ENCODE measurements at regions not wholly inside any gene's neighbourhood (a gene's known extent, or its start where the extent isn't known, plus 50 kb on each side); places are given as distances from the start of the nearest gene placed in this dataset.

- no peak for DNase-seq
These were observed 87.5 kb upstream of the NKX1-1 start for GRCh38 chr4:1493540-1494287.

GRCh38 chr4:1492651-1493539 is 86.7 kb upstream of the NKX1-1 start:
- no peak for DNase-seq

GRCh38 chr4:1492142-1492457 is 85.9 kb upstream of the NKX1-1 start:
- DNase-seq = no peak

GRCh38 chr4:1491328-1492141 is 85.3 kb upstream of the NKX1-1 start:
- DNase-seq = no peak

- no peak for DNase-seq
These were observed 84.5 kb upstream of the NKX1-1 start for GRCh38 chr4:1490654-1491327.

GRCh38 chr4:1490011-1490653 is 83.9 kb upstream of the NKX1-1 start:
- no peak for DNase-seq

- no peak for DNase-seq
These were observed 83.4 kb upstream of the NKX1-1 start for GRCh38 chr4:1489639-1489995.

GRCh38 chr4:1488831-1489638 is 82.8 kb upstream of the NKX1-1 start:
- DNase-seq = no peak

- DNase-seq = no peak
These were observed 82.1 kb upstream of the NKX1-1 start for GRCh38 chr4:1488357-1488756.

GRCh38 chr4:1487761-1488160 is 81.5 kb upstream of the NKX1-1 start:
- no peak for DNase-seq

GRCh38 chr4:1487106-1487505 is 80.9 kb upstream of the NKX1-1 start:
- DNase-seq = no peak

GRCh38 chr4:1485280-1485679 is 79.0 kb upstream of the NKX1-1 start:
- no peak for DNase-seq

- no peak for DNase-seq
These were observed 74.5 kb upstream of the NKX1-1 start for GRCh38 chr4:1480720-1481119.

GRCh38 chr4:1479454-1479853 is 73.2 kb upstream of the NKX1-1 start:
- DNase-seq = no peak

- DNase-seq = no peak
These were observed 72.6 kb upstream of the NKX1-1 start for GRCh38 chr4:1478766-1479355.

GRCh38 chr4:1477045-1477840 is 71.0 kb upstream of the NKX1-1 start:
- DNase-seq = no peak

GRCh38 chr4:1476140-1476513 is 69.9 kb upstream of the NKX1-1 start:
- no peak for DNase-seq

GRCh38 chr4:1475277-1476139 is 69.3 kb upstream of the NKX1-1 start:
- no peak for DNase-seq
